OCI-LY3 (cell line): ENCODE measurements at regions not wholly inside any gene's neighbourhood (a gene's known extent, or its start where the extent isn't known, plus 50 kb on each side); places are given as distances from the start of the nearest gene placed in this dataset.

ENCODE experiments used
- H2AFZ ChIP-seq: fragments of 200-600, 300-600 bp; shearing (Covaris generic); 2 replicates; pipeline ENCODE4 v1.6.0; 2014; ENCODE audit warnings: antibody characterized with exemption, low read depth, low read length
- H3K27ac ChIP-seq: fragments of 200-600, 300-600 bp; sonication (generic); 2 replicates; pipeline ENCODE4 v1.5.1; 2014; ENCODE audit warnings: mild to moderate bottlenecking, low read length, moderate library complexity, mixed read lengths
- H3K27me3 ChIP-seq: fragments of 200-600, 300-600 bp; sonication (generic); 2 replicates; pipeline ENCODE4 v1.6.1; 2014; ENCODE audit warnings: low read depth, low read length, mixed read lengths
- H3K36me3 ChIP-seq: fragments of 200-600, 300-600 bp; sonication (generic); replicated peaks from 2 replicates; pipeline ENCODE3; 2014; ENCODE audit warnings: low read depth, low read length, mixed read lengths
- H3K4me1 ChIP-seq: fragments of 300-600, 200-600 bp; sonication (generic); 2 replicates; pipeline ENCODE4 v1.6.1; 2014; ENCODE audit warnings: low read length, mixed read lengths
- H3K4me2 ChIP-seq: fragments of 200-600, 300-600 bp; sonication (generic); 2 replicates; pipeline ENCODE4 v1.6.1; 2014; ENCODE audit warnings: low read length, mixed read lengths
- H3K4me3 ChIP-seq: fragments of 300-600, 200-600 bp; sonication (generic); 2 replicates; pipeline ENCODE4 v1.5.1; 2014; ENCODE audit warnings: antibody characterized with exemption, mild to moderate bottlenecking, low read length, moderate library complexity
- H3K79me2 ChIP-seq: fragments of 300-600, 200-600 bp; shearing (Covaris generic); 2 replicates; pipeline ENCODE4 v1.6.1; 2014; ENCODE audit warnings: mild to moderate bottlenecking, low read length, mixed read lengths
- H3K9ac ChIP-seq: fragments of 300-600, 200-600 bp; shearing (Covaris generic); 2 replicates; pipeline ENCODE4 v1.6.0; 2014; ENCODE audit warnings: mild to moderate bottlenecking, low read length, moderate library complexity
- H3K9me3 ChIP-seq: fragments of 200-600, 300-600 bp; shearing (Covaris generic); 2 replicates; pipeline ENCODE4 v1.6.1; 2014; ENCODE audit warnings: low read length, mixed read lengths; ENCODE audit not compliant: insufficient read depth
- H4K20me1 ChIP-seq: fragments of 200-600, 300-600 bp; sonication (generic); 2 replicates; pipeline ENCODE4 v1.6.1; 2016; ENCODE audit warnings: low read length, mixed read lengths; ENCODE audit not compliant: insufficient read depth
- CTCF ChIP-seq: fragments of 200-600, 300-600 bp; sonication (generic); IDR thresholded peaks from 2 replicates; pipeline ENCODE4 v1.5.1; 2014; ENCODE audit warnings: antibody characterized with exemption, low read length, low read depth
- EZH2phosphoT487 ChIP-seq: fragments of 200-600 bp; shearing (Covaris generic); IDR thresholded peaks from 2 replicates; pipeline ENCODE4 v1.6.1; 2018; ENCODE audit warnings: antibody characterized with exemption, mixed run types, low read depth

GRCh38 chr14:105877645-105878044 lies 351.3 kb downstream of the TMEM121 start:
- H3K79me2 ChIP-seq = no peaks in the 10 kb centered on the region
- no peaks in the 10 kb centered on the region for H3K9me3 ChIP-seq
- H3K4me2 ChIP-seq = no peak overlapping the region
- H3K36me3 ChIP-seq = no peaks in the 10 kb centered on the region
- H3K9ac ChIP-seq = no peak overlapping the region
- no peaks in the 10 kb centered on the region for H3K4me1 ChIP-seq
- H3K27ac ChIP-seq = no peak overlapping the region
- TF ChIP-seq EZH2phosphoT487 (no peak), CTCF (no peak)
- no peak overlapping the region for H3K4me3 ChIP-seq
- no peaks in the 10 kb centered on the region for H4K20me1 ChIP-seq
- H3K27me3 ChIP-seq = no peaks in the 10 kb centered on the region
- H2AFZ ChIP-seq = no peak overlapping the region

- Histone ChIP-seq H3K27ac (no peak overlapping the region), H3K9me3 (no peaks in the 10 kb centered on the region), H3K79me2 (no peaks in the 10 kb centered on the region), H2AFZ (no peak overlapping the region), H3K36me3 (no peaks in the 10 kb centered on the region), H3K9ac (no peak overlapping the region), H3K4me1 (no peaks in the 10 kb centered on the region), H3K27me3 (no peaks in the 10 kb centered on the region), H4K20me1 (no peaks in the 10 kb centered on the region), H3K4me2 (no peak overlapping the region), H3K4me3 (no peak overlapping the region)
- TF ChIP-seq EZH2phosphoT487 (no peak), CTCF (no peak)
Observed at GRCh38 chr14:105878125-105878524, 351.7 kb downstream of the TMEM121 start.

- Histone ChIP-seq H2AFZ (no peak overlapping the region), H3K27me3 (no peaks in the 10 kb centered on the region), H3K4me3 (no peak overlapping the region), H3K36me3 (no peaks in the 10 kb centered on the region), H3K4me1 (no peaks in the 10 kb centered on the region), H3K4me2 (no peak overlapping the region), H3K9me3 (no peaks in the 10 kb centered on the region), H3K27ac (no peak overlapping the region), H4K20me1 (no peaks in the 10 kb centered on the region), H3K9ac (no peak overlapping the region), H3K79me2 (no peaks in the 10 kb centered on the region)
- TF ChIP-seq CTCF = no peak
- TF ChIP-seq EZH2phosphoT487 = no peak
Observed at GRCh38 chr14:105878554-105878953, 352.2 kb downstream of the TMEM121 start.

- Histone ChIP-seq H3K36me3 (no peaks in the 10 kb centered on the region), H3K9me3 (no peaks in the 10 kb centered on the region), H3K4me2 (no peak overlapping the region), H3K27ac (no peak overlapping the region), H3K4me3 (no peak overlapping the region), H3K27me3 (no peaks in the 10 kb centered on the region), H3K79me2 (no peaks in the 10 kb centered on the region), H3K4me1 (no peaks in the 10 kb centered on the region), H2AFZ (no peak overlapping the region), H4K20me1 (no peaks in the 10 kb centered on the region), H3K9ac (no peak overlapping the region)
- TF ChIP-seq CTCF = no peak
- no peak for TF ChIP-seq EZH2phosphoT487
Observed at GRCh38 chr14:105879503-105879866, 353.1 kb downstream of the TMEM121 start.
